Sigmoid colon (tissue), 6 donors: ENCODE measurements at regions not wholly inside any gene's neighbourhood (a gene's known extent, or its start where the extent isn't known, plus 50 kb on each side); places are given as distances from the start of the nearest gene placed in this dataset.

Source experiments
- DNase-seq: peaks from one replicate; pipeline ENCODE4 v3.0.0-alpha.2; 2019
- H3K27ac ChIP-seq, 4 donors: fragments of 200-600 bp; sonication (generic); one replicate each; pipeline ENCODE4 v1.5.1; 2016 to 2019; ENCODE audit warnings: mild to moderate bottlenecking in 1 of 4
- H3K27me3 ChIP-seq, 3 donors: fragments of 200-600 bp; sonication (generic); one replicate each; pipeline ENCODE4 v1.5.1; 2019; ENCODE audit warnings: mild to moderate bottlenecking in 1 of 3
- H3K36me3 ChIP-seq, 4 donors: fragments of 200-600 bp; sonication (generic); one replicate each; pipeline ENCODE4 v1.5.1; 2016 to 2019
- H3K4me1 ChIP-seq, 4 donors: fragments of 200-600 bp; sonication (generic); one replicate each; pipeline ENCODE4 v1.5.1; 2017 to 2019
- H3K4me3 ChIP-seq, 4 donors: fragments of 200-600 bp; sonication (generic); one replicate each; pipeline ENCODE4 v1.5.1; 2017 to 2019; ENCODE audit warnings: mild to moderate bottlenecking in 2 of 4, moderate library complexity in 1 of 4
- H3K9me3 ChIP-seq, 4 donors: fragments of 200-600 bp in 3 of 4; sonication (generic) in 3 of 4; one replicate each; pipeline versions ENCODE4 v1.5.1 to v1.6.1; 2013 to 2019
- CTCF ChIP-seq, 4 experiments: fragments of 450-650 bp in 3 of 4; fragments of 200-600 bp in 1 of 4; IDR thresholded peaks; one replicate each; pipeline ENCODE4 v1.5.1; 2016 to 2019; ENCODE audit warnings: antibody characterized with exemption in 4 of 4, mild to moderate bottlenecking in 3 of 4, moderate library complexity in 2 of 4
- EP300 ChIP-seq, 4 donors: sonication (generic); formaldehyde crosslinking; IDR thresholded peaks; one replicate each; pipeline ENCODE4 v1.6.1; 2017; ENCODE audit warnings: antibody characterized with exemption in 4 of 4
- POLR2A ChIP-seq, 2 donors: fragments of 450-650 bp; IDR thresholded peaks; one replicate each; pipeline ENCODE4 v1.6.1; 2016; ENCODE audit warnings: antibody characterized with exemption in 2 of 2, mild to moderate bottlenecking in 2 of 2, moderate library complexity in 2 of 2
- POLR2AphosphoS5 ChIP-seq, 4 donors: sonication (generic); formaldehyde crosslinking; IDR thresholded peaks; one replicate each; pipeline ENCODE4 v1.6.1; 2017; ENCODE audit warnings: antibody characterized with exemption in 4 of 4
- WGBS, 2 donors: extraction: QIAGEN DNeasy Blood & Tissue Kit; methylation state at CpG; one replicate each; pipeline ENCODE4 v1.1.7; 2013; 5-methylcytosine and 5-hydroxymethylcytosine counted together
- intact Hi-C: fragments of 100-400 bp; cut with DNase I; formaldehyde crosslinking; loops from one replicate; pipeline ENCODE4 v1.15.1; 2023
- donor health status: healthy with polysubstance abuse.
- donor health status: healthy.

DNA sequence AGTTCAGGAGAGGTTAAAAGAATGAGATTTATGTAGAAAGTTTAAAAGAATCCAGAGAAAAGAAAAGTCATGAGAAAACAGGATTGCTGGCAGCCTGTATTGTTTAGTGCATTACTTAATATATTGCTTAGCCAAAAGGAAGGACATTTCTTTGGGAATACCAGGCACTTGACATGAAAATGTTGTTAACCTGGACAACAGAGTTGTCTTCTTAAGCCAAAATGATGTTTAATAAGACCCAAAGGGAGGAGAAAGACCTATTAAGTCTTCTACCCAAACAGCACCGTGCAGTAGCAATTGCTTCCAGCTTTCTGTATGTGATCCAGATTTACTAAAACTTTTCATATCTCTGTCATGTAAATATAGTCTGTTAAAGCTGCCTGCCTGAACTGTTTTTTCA, 74.0 kb upstream of the PRLR start:
- no peak overlapping the region for H3K4me3 ChIP-seq
- TF ChIP-seq EP300 (IDR thresholded peaks at IDR 0.05) (no peak), POLR2A (IDR thresholded peaks at IDR 0.05) (no peak), CTCF (IDR thresholded peaks at IDR 0.05) (no peak), POLR2AphosphoS5 (IDR thresholded peaks at IDR 0.05) (no peak)
- no peaks in the 10 kb centered on the region for H3K36me3 ChIP-seq
- DNase-seq, result no peak
- intact Hi-C loops, result no loop called here
- no peaks in the 10 kb centered on the region for H3K27me3 ChIP-seq
- WGBS, 2 donors, result 78 to 90% methylated on average over 1 of the region's 1 CpG
- H3K4me1 ChIP-seq, result no peaks in the 10 kb centered on the region
- no peak overlapping the region for H3K27ac ChIP-seq
- no peaks in the 10 kb centered on the region for H3K9me3 ChIP-seq

- no peak overlapping the region for H3K4me3 ChIP-seq
- no peaks in the 10 kb centered on the region for H3K4me1 ChIP-seq
- intact Hi-C loops, result no loop called here
- no peak overlapping the region for H3K27ac ChIP-seq
- TF ChIP-seq EP300 (IDR thresholded peaks at IDR 0.05) (no peak), POLR2A (IDR thresholded peaks at IDR 0.05) (no peak), CTCF (IDR thresholded peaks at IDR 0.05) (no peak), POLR2AphosphoS5 (IDR thresholded peaks at IDR 0.05) (no peak)
- no peak for DNase-seq
- no peaks in the 10 kb centered on the region for H3K9me3 ChIP-seq
- H3K36me3 ChIP-seq, result no peaks in the 10 kb centered on the region
- H3K27me3 ChIP-seq, result no peaks in the 10 kb centered on the region
- 81 to 89% methylated on average over 2 of the region's 2 CpGs for WGBS, 2 donors
These were observed 72.9 kb upstream of the PRLR start for GRCh38 chr5:35303152-35303551.

- no peak overlapping the region for H3K27ac ChIP-seq
- H3K27me3 ChIP-seq, result no peaks in the 10 kb centered on the region
- no peak for DNase-seq
- TF ChIP-seq CTCF (IDR thresholded peaks at IDR 0.05), result no peak
- no peak for TF ChIP-seq POLR2AphosphoS5 (IDR thresholded peaks at IDR 0.05)
- TF ChIP-seq POLR2A (IDR thresholded peaks at IDR 0.05), result no peak
- TF ChIP-seq EP300 (IDR thresholded peaks at IDR 0.05), result no peak
- H3K9me3 ChIP-seq, result no peaks in the 10 kb centered on the region
- no peak overlapping the region for H3K4me3 ChIP-seq
- intact Hi-C loops, result no loop called here
- H3K4me1 ChIP-seq, result no peaks in the 10 kb centered on the region
- no peaks in the 10 kb centered on the region for H3K36me3 ChIP-seq
These were observed 72.3 kb upstream of the PRLR start for GRCh38 chr5:35302544-35302943.

GRCh38 chr5:35297755-35298154, 67.5 kb upstream of the PRLR start:
- Histone ChIP-seq H3K27ac (no peak overlapping the region), H3K9me3 (peaks cover 0 to 4% (median 0%) of the 10 kb centered on the region in 4 donors), H3K4me3 (no peak overlapping the region), H3K27me3 (no peaks in the 10 kb centered on the region), H3K36me3 (no peaks in the 10 kb centered on the region), H3K4me1 (no peaks in the 10 kb centered on the region)
- DNase-seq, result no peak
- TF ChIP-seq CTCF (IDR thresholded peaks at IDR 0.05), result no peak
- TF ChIP-seq POLR2AphosphoS5 (IDR thresholded peaks at IDR 0.05), result no peak
- no peak for TF ChIP-seq POLR2A (IDR thresholded peaks at IDR 0.05)
- TF ChIP-seq EP300 (IDR thresholded peaks at IDR 0.05), result no peak
- WGBS, 2 donors, result 88 to 91% methylated on average over 3 of the region's 3 CpGs
- intact Hi-C loops, result no loop called here

DNA sequence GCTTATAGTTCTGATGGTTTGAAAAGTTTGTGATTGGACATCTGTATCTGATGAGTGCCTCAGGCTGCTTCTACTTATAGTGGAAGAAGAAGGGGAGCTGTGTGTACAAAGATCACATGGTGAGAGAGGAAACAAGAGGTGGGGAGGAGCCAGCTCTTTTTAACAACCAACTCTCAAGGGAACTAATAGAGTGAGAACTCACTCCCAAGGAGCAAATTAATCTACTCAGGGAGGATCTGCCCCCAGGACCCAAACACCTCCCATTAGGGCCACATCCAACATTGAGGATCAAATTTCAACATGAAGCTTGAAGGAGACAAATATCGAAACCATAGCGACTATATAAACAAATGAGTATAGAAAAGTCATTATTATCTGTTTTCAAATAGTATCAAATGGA, 64.7 kb upstream of the PRLR start:
- H3K27ac ChIP-seq, result no peak overlapping the region

More for the DNA sequence above, 64.7 kb upstream of the PRLR start:
- no peak for TF ChIP-seq EP300 (IDR thresholded peaks at IDR 0.05)
- no peak for TF ChIP-seq POLR2A (IDR thresholded peaks at IDR 0.05)
- no peak for TF ChIP-seq CTCF (IDR thresholded peaks at IDR 0.05)
- no peak for TF ChIP-seq POLR2AphosphoS5 (IDR thresholded peaks at IDR 0.05)
- WGBS, 2 donors, result 93 to 94% methylated on average over 2 of the region's 2 CpGs
- Histone ChIP-seq H3K27me3 (no peaks in the 10 kb centered on the region), H3K9me3 (peaks cover 0 to 5% (median 0%) of the 10 kb centered on the region in 4 donors), H3K4me3 (no peak overlapping the region), H3K36me3 (no peaks in the 10 kb centered on the region), H3K4me1 (no peaks in the 10 kb centered on the region)
- intact Hi-C loops, result no loop called here
- no peak for DNase-seq
